ENCODE measurements at regions not wholly inside any gene's neighbourhood (a gene's known extent, or its start where the extent isn't known, plus 50 kb on each side); places are given as distances from the start of the nearest gene placed in this dataset.

- TF ChIP-seq CTCF (IDR thresholded peaks at IDR 0.05) = no peak
- TF ChIP-seq POLR2A (IDR thresholded peaks at IDR 0.05) = no peak
Observed at GRCh38 chr13:76053181-76053580, 417.1 kb downstream of the LMO7 start.
